ENCODE measurements at regions not wholly inside any gene's neighbourhood (a gene's known extent, or its start where the extent isn't known, plus 50 kb on each side); places are given as distances from the start of the nearest gene placed in this dataset.
A peak's percentile ranks its signal among the peaks of the same experiment; 100 is the strongest.

GRCh38 chr16:66227766-66228530 lies 138.5 kb upstream of the CDH5 start:
- H3K4me1 Mint-ChIP-seq (ENCODE audit: low read depth, unreplicated experiment): peaks cover 20% of the 10 kb centered on the region
- Histone ChIP-seq H3K79me2 (ENCODE audit: insufficient read depth, low read length) (no peaks in the 10 kb centered on the region), H3K4me2 (ENCODE audit: low read length) (no peak overlapping the region), H3K4me1 (ENCODE audit: insufficient read depth, low read length) (peaks cover 19% of the 10 kb centered on the region), H2AFZ (ENCODE audit: low read depth, low read length) (no peak overlapping the region), H3K27me3 (ENCODE audit: insufficient read depth, low read length) (peaks cover 21% of the 10 kb centered on the region), H4K20me1 (ENCODE audit: insufficient read depth, low read length) (no peaks in the 10 kb centered on the region), H3K9ac (ENCODE audit: low read length) (no peak overlapping the region), H3K4me3 (ENCODE audit: insufficient read depth, low read depth, low read length) (no peak overlapping the region), H3K27ac (ENCODE audit: low read depth, low read length) (no peak overlapping the region), H3K36me3 (ENCODE audit: insufficient read depth, low read length) (no peaks in the 10 kb centered on the region), H3K9me3 (ENCODE audit: insufficient read depth, low read depth, low read length) (no peaks in the 10 kb centered on the region)
- peaks cover 5% of the 10 kb centered on the region for H3K9me3 Mint-ChIP-seq (ENCODE audit: unreplicated experiment)
- no peaks in the 10 kb centered on the region for H3K36me3 Mint-ChIP-seq (ENCODE audit: low read depth, unreplicated experiment)
- TF ChIP-seq CTCF (IDR thresholded peaks at IDR 0.05; ENCODE audit: insufficient read depth, low read depth, low read length) (no peak), EZH2 (IDR thresholded peaks at IDR 0.05; ENCODE audit: insufficient read depth, low read length) (no peak)
- peaks cover 19% of the 10 kb centered on the region for H3K27me3 Mint-ChIP-seq (ENCODE audit: low read depth, unreplicated experiment)
- FAIRE-seq (no peak), DNase-seq (ENCODE audit: low read depth) (no peak)
- H3K4me3 Mint-ChIP-seq (ENCODE audit: unreplicated experiment): no peak overlapping the region
- H3K27ac Mint-ChIP-seq (ENCODE audit: unreplicated experiment): no peak overlapping the region

GRCh38 chr16:66226762-66227161 lies 139.7 kb upstream of the CDH5 start:
- peaks cover 21% of the 10 kb centered on the region for H3K4me1 ChIP-seq (ENCODE audit: insufficient read depth, low read length)
- no peak overlapping the region for H2AFZ ChIP-seq (ENCODE audit: low read depth, low read length)
- H3K9me3 Mint-ChIP-seq (ENCODE audit: unreplicated experiment): peaks cover 5% of the 10 kb centered on the region
- H3K27ac ChIP-seq (ENCODE audit: low read depth, low read length): no peak overlapping the region
- H3K27me3 Mint-ChIP-seq (ENCODE audit: low read depth, unreplicated experiment): peaks cover 11% of the 10 kb centered on the region
- H3K4me3 Mint-ChIP-seq (ENCODE audit: unreplicated experiment): no peak overlapping the region
- no peaks in the 10 kb centered on the region for H4K20me1 ChIP-seq (ENCODE audit: insufficient read depth, low read length)
- no peak overlapping the region for H3K9ac ChIP-seq (ENCODE audit: low read length)
- DNase-seq (ENCODE audit: low read depth) (no peak), FAIRE-seq (no peak)
- H3K36me3 ChIP-seq (ENCODE audit: insufficient read depth, low read length): no peaks in the 10 kb centered on the region
- no peak overlapping the region for H3K4me3 ChIP-seq (ENCODE audit: insufficient read depth, low read depth, low read length)
- no peak overlapping the region for H3K4me2 ChIP-seq (ENCODE audit: low read length)
- peak overlapping the region; percentile 38 for H3K27ac Mint-ChIP-seq (ENCODE audit: unreplicated experiment)
- no peak for TF ChIP-seq CTCF (IDR thresholded peaks at IDR 0.05; ENCODE audit: insufficient read depth, low read depth, low read length)
- TF ChIP-seq EZH2 (IDR thresholded peaks at IDR 0.05; ENCODE audit: insufficient read depth, low read length): no peak
- H3K27me3 ChIP-seq (ENCODE audit: insufficient read depth, low read length): peaks cover 18% of the 10 kb centered on the region
- H3K9me3 ChIP-seq (ENCODE audit: insufficient read depth, low read depth, low read length): no peaks in the 10 kb centered on the region
- H3K79me2 ChIP-seq (ENCODE audit: insufficient read depth, low read length): no peaks in the 10 kb centered on the region
- peaks cover 21% of the 10 kb centered on the region for H3K4me1 Mint-ChIP-seq (ENCODE audit: low read depth, unreplicated experiment)
- H3K36me3 Mint-ChIP-seq (ENCODE audit: low read depth, unreplicated experiment): no peaks in the 10 kb centered on the region

GRCh38 chr16:66225696-66226095 lies 140.8 kb upstream of the CDH5 start:
- Histone ChIP-seq H3K27ac (ENCODE audit: low read depth, low read length) (no peak overlapping the region), H3K9ac (ENCODE audit: low read length) (no peak overlapping the region), H3K36me3 (ENCODE audit: insufficient read depth, low read length) (no peaks in the 10 kb centered on the region), H3K4me3 (ENCODE audit: insufficient read depth, low read depth, low read length) (no peak overlapping the region), H3K27me3 (ENCODE audit: insufficient read depth, low read length) (peaks cover 8% of the 10 kb centered on the region), H3K9me3 (ENCODE audit: insufficient read depth, low read depth, low read length) (no peaks in the 10 kb centered on the region), H3K4me2 (ENCODE audit: low read length) (no peak overlapping the region), H4K20me1 (ENCODE audit: insufficient read depth, low read length) (no peaks in the 10 kb centered on the region), H3K79me2 (ENCODE audit: insufficient read depth, low read length) (no peaks in the 10 kb centered on the region), H3K4me1 (ENCODE audit: insufficient read depth, low read length) (peaks cover 21% of the 10 kb centered on the region), H2AFZ (ENCODE audit: low read depth, low read length) (no peak overlapping the region)
- peaks cover 18% of the 10 kb centered on the region for H3K4me1 Mint-ChIP-seq (ENCODE audit: low read depth, unreplicated experiment)
- peaks cover 3% of the 10 kb centered on the region for H3K9me3 Mint-ChIP-seq (ENCODE audit: unreplicated experiment)
- TF ChIP-seq EZH2 (IDR thresholded peaks at IDR 0.05; ENCODE audit: insufficient read depth, low read length) (no peak), CTCF (IDR thresholded peaks at IDR 0.05; ENCODE audit: insufficient read depth, low read depth, low read length) (no peak)
- no peak overlapping the region for H3K27ac Mint-ChIP-seq (ENCODE audit: unreplicated experiment)
- H3K4me3 Mint-ChIP-seq (ENCODE audit: unreplicated experiment): no peak overlapping the region
- peaks cover 6% of the 10 kb centered on the region for H3K27me3 Mint-ChIP-seq (ENCODE audit: low read depth, unreplicated experiment)
- DNase-seq (ENCODE audit: low read depth): no peak
- no peak for FAIRE-seq
- no peaks in the 10 kb centered on the region for H3K36me3 Mint-ChIP-seq (ENCODE audit: low read depth, unreplicated experiment)
